Left renal cortex interstitium (tissue), 4 donors: ENCODE measurements at regions not wholly inside any gene's neighbourhood (a gene's known extent, or its start where the extent isn't known, plus 50 kb on each side); places are given as distances from the start of the nearest gene placed in this dataset.
"Not testable (repeated sequence)": the region's sequence is repeated elsewhere in the genome, so short reads cannot be mapped to it uniquely, and the experiment has no call there.

Experiments used
- DNase-seq, 4 donors: peaks; one replicate each; pipeline ENCODE4 v3.0.0-alpha.2; 2013; ENCODE audit warnings: low read depth in 4 of 4, low spot score in 2 of 4, missing footprints in 1 of 4

GRCh38 chr7:19963695-19964094 is 190.3 kb upstream of the TMEM196 start:
- DNase-seq, result no peak

DNA sequence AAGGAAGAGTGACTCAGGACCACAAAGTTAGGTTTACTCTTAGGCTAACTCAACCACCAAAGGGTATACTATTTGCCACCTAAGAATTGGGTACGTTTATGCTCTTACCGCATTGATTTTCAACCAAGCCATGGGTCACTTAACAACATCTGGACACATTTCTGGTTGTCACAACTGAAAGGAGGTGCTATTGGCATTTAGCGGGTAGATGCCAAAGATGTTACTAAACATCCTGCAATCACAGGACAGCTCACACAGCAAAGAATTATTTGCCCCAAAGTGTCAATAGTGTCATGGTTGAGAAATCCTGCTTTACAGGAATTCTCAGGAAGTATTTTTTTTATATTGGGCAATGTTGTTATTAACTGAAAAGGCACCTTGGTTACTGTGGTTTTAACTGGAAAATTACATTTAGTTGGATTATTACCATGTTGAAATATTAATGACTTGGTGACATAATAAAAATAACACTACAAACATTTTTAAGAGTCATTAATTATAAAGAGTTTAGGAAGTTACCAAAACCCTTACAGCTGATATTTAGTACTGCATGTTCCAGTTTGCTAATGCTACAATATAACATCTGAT is 185.0 kb upstream of the TMEM196 start:
- no peak for DNase-seq

GRCh38 chr7:19957664-19958063 is 184.2 kb upstream of the TMEM196 start:
- DNase-seq, result no peak

DNA sequence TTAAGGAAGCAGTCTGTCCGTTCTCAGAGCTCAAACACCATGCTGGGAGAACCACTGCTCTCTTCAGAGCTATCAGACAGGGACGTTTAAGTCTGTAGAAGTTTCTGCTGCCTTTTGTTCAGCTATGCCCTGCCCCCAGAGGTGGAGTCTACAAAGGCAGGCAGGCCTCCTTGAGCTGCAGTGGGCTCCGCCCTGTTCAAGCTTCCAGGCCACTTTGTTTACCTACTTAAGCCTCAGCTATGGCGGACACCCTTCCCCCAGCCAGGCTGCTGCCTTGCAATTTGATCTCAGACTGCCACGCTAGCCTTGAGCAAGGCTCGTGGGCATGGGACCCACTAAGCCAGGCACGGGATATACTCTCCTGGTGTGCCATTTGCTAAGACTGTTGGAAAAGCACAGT is 180.7 kb upstream of the TMEM196 start:
- not testable (repeated sequence) for DNase-seq

DNA sequence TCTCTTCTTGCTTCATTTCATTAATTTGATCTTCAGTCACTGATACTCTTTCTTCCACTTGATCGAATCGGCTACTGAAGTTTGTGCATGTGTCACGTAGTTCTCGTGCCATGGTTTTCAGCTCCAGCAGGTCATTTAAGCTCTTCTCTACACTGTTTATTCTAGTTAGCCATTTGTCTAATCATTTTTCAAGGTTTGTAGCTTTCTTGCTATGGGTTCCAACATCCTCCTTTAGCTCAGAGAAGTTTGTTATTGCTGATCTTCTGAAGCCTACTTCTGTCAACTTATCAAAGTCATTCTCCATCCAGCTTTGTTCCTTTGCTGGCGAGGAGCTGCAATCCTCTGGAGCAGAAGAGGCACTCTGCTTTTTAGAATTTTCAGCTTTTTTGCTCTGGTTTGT is 180.0 kb upstream of the TMEM196 start:
- DNase-seq, result not testable (repeated sequence)

DNA sequence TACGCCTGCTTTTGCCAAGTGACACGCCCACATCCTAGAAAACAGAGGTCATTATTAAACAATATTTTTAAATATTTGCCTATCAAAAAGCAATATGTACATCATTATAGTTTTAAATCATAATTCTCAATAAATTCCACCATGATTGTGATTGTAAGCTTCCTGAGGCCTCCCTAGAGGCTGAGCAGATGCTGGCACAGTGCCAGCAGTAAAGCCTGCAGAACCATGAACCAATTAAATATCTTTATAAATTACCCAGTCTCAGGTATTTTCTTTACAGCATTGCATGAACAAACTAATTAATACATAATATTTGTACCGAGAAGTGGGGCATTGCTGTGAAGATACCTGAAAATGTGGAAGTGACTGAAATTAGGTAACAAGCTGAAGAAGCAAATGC is 174.7 kb upstream of the TMEM196 start:
- no peak for DNase-seq

- no peak for DNase-seq
These were observed 171.1 kb upstream of the TMEM196 start for GRCh38 chr7:19944363-19945120.

DNA sequence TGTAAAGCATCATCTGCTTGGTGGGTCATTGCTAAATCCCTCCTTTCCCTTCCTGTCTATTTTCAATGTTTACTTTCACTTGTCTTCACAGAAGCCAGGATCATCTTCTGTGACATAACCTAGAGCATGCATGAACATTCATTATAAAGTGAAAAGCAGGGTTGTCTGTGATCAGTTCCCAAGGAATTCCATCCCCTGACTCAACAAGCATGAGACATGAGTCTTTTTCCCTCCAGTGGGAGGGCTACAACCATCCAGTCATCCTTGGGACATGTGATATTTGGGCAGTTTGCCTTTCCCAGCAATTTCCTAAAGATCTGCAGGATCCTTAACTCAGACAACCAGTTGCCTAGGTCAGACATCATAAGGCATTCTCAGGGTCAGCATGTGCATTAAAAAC is 166.3 kb upstream of the TMEM196 start:
- no peak for DNase-seq

- no peak for DNase-seq
These were observed 159.3 kb upstream of the TMEM196 start for GRCh38 chr7:19932549-19933249.

- no peak for DNase-seq
These were observed 157.4 kb upstream of the TMEM196 start for GRCh38 chr7:19930851-19931250.

DNA sequence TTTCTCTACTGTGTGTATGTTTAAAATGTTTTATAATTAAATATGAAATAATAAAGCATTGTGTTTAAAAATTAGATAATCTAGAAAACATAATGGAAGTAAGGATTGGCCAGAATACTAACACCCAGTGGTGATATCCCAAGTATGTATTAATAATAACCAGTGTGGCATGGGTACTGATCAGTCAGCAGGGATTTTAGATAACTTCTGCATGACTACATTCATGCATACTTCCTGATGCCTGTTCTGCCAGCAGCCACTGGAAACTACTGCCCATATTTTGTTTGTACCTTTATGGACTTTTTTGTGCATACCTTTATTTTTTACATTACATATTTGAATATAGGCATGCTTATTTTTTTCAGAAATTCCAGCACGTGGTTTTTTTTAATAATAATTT is 156.6 kb upstream of the TMEM196 start:
- DNase-seq, result no peak

GRCh38 chr7:19928247-19928646 is 154.8 kb upstream of the TMEM196 start:
- DNase-seq, result no peak

DNA sequence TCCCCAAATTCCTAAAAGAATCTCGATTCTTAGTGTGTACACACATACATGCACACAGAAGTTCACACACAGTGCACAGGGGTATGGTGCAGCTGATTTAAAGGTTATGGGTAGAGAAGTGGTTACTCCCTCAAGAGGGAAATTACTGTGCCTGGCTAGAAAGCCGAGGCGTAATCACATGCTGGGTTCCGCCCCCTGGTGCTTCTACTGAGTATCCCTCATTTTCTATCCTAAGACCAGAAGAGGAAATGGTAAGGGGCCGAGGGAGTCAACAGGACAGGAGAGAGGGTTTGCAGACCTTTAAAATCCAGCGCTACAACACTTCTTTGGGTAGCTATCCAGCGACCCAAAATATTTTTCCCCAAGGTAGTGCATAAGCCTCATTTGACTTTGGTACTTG is 147.3 kb upstream of the TMEM196 start:
- DNase-seq, result no peak

- no peak for DNase-seq
These were observed 146.7 kb upstream of the TMEM196 start for GRCh38 chr7:19920166-19920565.

- no peak for DNase-seq
These were observed 146.1 kb upstream of the TMEM196 start for GRCh38 chr7:19919261-19920095.

- no peak for DNase-seq
These were observed 142.6 kb upstream of the TMEM196 start for GRCh38 chr7:19916046-19916445.

GRCh38 chr7:19915596-19915995 is 142.2 kb upstream of the TMEM196 start:
- DNase-seq, result no peak

- no peak for DNase-seq
These were observed 141.4 kb upstream of the TMEM196 start for GRCh38 chr7:19914866-19915265.

- DNase-seq, result no peak
These were observed 126.7 kb upstream of the TMEM196 start for GRCh38 chr7:19900118-19900517.

- no peak for DNase-seq
These were observed 126.1 kb upstream of the TMEM196 start for GRCh38 chr7:19899529-19899928.

DNA sequence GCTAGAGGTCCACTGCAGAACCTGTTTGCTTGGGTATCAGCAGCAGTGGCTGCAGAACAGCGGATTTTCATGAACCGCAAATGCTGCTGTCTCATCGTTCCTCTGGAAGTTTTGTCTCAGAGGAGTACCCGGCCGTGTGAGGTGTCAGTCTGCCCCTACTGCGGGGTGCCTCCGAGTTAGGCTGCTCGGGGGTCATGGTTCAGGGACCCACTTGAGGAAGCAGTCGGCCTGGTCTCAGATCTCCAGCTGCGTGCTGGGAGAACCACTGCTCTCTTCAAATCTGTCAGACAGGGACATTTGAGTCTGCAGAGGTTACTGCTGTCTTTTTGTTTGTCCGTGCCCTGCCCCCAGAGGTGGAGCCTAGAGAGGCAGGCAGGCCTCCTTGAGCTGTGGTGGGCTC is 109.5 kb upstream of the TMEM196 start:
- DNase-seq, result not testable (repeated sequence)
